HG03432 (cell line): ENCODE measurements at regions not wholly inside any gene's neighbourhood (a gene's known extent, or its start where the extent isn't known, plus 50 kb on each side); places are given as distances from the start of the nearest gene placed in this dataset.
"Not testable (repeated sequence)": the region's sequence is repeated elsewhere in the genome, so short reads cannot be mapped to it uniquely, and the experiment has no call there.

ENCODE experiments used
- ATAC-seq: cut with Tn5 transposase; IDR thresholded peaks from one replicate; pipeline ENCODE4 v1.9.1; 2021; ENCODE audit warnings: mild to moderate bottlenecking, moderate library complexity; ENCODE audit not compliant: unreplicated experiment

DNA sequence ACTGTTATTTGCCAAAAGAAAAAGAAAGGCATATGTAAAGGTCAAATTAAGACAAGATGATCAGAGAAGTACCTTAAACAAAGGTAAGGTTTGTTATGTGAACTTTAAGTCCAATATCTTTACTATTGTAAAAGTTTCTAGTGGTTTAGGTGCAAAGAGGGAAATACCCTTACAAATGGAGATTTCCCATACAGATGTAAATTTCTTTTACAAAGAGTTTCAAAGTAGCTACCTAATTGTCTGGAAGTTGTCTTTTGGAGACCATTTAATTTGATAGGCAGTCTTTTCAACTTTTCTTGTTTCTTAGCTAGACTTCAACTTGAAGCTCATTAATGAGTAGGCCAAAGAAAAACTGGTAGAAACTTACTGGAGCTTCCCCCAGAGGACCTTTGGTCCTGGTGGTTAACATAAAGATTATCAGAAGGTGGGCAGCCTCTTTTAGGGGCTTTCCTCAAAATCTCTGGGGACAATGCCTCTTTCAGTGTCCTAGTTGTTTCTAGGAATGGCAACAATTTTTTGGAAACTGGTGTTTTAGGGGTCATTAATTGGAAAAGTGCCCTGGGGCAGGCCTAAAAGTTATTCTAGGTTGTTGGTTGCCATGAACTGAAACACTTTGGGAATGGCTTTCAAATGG, 297.3 kb downstream of the GUCY2F start:
- no peak for ATAC-seq

DNA sequence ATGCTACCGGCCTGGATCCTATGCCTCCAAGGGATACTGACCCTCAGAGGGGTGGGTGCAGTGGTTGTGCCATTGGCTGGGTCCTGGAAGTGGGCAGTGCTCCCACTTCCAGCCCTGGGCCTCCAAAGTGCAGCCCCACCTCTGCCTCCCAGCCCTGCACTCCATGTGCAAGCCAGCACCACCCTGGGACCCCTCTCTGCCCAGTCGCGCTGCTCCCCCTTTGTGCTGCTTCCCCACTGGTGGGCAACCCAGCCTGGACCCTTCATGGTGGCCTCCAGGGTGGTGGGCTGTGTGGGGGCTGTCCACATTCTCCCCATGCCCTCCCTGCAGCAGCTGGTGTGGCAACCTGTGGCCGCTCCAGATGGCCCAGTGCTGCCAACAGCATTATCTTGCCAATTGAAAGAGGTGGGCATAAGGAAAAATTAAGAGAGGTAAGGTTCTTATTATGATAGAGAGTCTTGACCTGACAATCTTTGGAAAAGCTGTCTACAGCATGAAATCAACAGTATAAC, 309.7 kb downstream of the GUCY2F start:
- no peak for ATAC-seq

DNA sequence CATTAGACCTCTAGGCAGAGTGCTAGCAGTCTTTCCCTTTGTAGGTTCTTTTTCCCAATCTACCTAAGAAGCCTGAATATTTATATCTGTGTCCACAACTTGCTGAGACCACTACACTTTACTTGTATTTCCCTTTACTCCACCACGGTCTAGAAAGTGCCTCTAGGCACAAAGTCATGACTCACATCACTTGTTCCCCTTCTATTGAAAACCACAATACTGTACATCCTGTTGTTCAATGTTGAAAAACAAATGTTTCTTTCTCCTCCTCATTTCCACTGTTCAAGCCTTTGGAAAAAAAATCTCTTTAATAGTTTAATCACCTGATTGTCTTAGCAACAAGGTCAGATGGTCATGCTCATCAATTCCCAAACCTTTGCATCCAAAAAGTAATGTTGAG, 326.7 kb downstream of the GUCY2F start:
- no peak for ATAC-seq

DNA sequence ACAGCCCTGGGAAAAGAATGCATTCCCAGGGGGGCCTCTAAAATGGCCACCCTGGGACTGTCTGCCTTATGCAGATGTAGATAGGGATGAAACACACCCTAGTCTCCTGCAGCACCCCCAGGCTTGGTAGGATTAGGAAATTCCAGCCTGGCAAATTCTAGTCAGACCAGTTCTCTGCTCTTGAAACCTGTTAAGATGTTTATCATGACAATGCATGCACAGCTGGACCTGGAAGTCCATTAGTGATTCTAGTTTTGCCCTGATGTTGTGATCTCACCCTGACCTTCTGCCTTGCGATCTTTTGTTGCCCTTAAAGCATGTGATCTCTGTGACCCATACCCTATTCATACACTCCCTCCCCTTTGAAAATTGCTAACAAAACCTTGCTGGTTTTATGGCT, 337.7 kb downstream of the GUCY2F start:
- ATAC-seq = not testable (repeated sequence)

DNA sequence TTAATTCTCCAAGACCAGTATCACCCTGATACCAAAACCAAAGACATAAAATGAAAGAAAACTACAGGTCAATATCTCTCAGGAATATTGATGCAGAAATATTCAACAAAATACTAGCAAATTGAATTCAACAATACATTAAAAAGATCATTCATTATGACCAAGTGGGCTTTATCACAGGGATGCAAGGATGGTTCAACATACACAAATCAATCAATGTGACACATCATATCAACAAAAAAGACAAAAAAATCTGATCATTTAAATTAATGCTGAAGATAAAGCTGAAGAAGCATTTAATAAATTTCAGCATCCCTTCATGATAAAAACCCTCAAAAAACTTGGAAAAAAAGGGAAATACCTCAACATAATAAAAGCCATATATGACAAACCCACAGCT, 341.4 kb downstream of the GUCY2F start:
- no peak for ATAC-seq

DNA sequence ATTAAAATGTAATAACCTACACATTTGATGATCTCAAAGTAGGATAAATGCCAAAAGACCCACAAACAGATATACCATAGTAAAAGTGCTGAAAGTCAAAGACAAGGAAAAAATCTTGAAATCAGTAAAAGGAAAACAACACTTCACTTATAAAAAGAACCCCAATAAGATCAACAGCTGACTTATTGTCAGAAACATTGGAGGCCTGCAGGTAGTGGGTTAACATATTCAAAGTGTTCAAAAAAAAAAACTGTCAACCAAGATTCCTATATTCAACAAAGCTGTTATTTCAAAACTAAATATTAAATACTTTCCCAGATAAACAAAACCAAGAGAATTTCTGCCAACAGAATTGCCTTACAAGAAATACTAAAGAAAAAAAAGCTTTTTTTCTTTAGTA, 347.1 kb downstream of the GUCY2F start:
- no peak for ATAC-seq

DNA sequence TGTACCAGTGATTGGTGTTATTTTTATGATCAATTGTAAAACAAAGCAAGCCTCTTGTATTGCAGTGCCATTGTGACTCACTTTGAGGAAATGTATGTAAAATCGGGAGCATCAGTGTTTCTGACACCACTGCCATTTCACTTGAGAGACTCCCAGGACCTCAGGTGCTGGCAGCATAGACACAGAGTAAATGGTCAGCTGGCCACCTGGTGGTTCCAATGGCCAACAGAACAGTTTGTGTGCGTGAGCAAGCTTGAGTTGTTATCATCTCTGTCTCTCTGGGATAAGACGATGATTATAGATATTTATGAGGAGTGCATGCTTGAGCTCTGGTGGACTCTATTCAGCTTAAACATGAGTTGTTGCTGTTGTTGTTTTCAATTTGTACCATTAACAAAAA, 356.6 kb downstream of the GUCY2F start:
- ATAC-seq = no peak

DNA sequence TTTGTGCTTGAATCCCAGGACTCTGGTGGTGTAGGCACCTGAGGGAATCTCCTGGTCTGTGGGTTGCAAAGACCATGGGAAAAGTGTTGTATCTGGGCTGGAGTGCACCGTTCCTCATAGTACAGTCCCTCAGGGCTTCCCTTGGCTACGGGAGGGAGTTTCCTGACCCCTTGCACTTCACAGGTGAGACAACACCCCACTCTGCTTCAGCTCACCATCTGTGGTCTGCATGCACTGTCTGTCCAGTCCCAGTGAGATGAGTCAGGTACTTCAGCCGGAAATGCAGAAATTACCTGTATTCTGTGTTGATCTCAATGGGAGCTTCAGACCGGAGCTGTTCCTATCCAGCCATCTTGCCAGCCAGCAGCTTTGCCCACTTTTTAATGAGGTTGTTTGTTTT, 353.0 kb upstream of the IRS4 start:
- no peak for ATAC-seq

DNA sequence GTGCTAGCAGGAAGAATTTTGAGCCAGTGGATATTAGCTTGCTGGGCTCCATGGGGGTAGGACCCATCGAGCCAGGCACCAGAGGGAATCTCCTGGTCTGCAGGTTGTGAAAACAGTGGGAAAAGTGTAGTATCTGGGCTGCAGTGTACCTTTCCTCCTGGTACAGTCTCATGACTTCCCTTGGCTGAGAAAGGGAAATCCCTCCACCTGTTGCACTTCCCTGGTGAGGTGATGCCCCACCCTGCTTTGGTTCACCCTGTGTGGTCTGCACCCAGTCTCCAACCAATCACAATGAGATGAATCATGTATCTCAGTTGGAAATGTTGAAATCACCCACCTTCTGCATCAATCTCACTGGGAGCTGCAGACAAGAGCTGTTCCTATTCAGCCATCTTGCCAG, 341.4 kb upstream of the IRS4 start:
- no peak for ATAC-seq

DNA sequence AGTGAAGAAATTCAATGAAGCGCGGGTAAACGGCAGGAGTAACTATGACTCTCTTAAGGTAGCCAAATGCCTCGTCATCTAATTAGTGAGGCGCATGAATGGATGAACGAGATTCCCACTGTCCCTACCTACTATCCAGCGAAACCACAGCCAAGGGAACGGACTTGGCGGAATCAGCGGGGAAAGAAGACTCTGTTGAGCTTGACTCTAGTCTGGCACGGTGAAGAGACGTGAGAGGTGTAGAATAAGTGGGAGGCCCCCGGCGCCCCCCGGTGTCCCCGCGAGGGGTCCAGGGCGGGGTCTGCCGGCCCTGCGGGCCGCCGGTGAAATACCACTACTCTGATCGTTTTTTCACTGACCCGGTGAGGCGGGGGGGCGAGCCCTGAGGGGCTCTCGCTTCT, 317.8 kb upstream of the IRS4 start:
- ATAC-seq = not testable (repeated sequence)

DNA sequence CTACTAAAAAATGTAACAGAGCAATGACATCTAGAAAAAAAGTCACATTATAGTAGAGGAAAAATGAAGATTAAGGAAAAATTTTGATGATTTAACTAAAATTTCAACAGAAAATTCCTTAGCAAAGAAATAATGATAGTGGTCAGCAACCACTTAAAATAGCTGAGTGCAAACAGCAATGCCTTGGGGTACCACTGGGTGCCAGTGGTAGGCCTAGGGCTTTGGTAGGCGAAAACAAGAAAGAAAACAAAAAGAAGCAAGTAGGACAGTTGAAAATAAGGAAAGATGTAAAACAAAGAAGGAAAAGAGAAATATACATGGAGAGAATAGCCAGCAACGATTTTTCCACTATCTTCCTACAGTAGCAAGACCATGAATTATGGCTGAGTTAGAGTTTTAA, 313.5 kb upstream of the IRS4 start:
- ATAC-seq = no peak

DNA sequence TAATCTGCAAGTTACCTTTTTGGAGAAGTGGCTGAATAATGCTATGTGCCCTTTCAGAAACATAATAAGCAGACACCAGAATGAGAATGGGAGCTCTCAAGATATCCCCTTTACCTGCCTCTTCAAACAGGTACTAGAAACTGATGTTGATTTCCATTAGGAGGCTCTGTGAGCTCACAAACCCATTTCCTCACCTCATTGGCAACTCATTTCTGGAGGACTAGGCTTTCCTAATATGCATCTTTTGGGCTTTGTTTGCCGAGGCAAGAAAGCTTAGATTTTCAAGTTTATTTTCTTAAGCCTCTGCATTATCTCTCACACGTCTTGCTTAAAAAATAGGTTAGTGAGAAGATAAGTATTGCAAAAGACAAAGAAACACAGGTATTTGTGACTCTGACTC, 313.1 kb upstream of the IRS4 start:
- ATAC-seq = no peak

DNA sequence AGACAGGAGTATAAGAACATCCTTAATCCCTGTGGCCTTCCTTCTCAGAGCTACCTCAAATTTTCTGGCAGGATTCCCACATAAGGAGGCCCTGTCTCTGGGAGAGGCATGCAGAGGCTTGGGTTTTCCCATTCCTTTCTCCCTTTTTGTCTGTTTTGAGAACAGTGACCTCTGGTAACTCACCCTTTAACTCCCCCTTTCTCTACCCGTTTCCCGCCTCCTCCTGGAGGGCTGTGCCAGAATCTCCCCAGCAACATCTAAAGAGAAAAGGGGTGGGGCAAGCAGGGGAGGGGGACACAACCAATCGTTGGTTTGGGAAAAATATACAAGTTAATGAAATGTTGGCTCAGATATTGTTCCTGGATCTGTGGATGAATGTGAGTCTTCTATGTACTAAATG, 303.7 kb upstream of the IRS4 start:
- ATAC-seq = no peak

DNA sequence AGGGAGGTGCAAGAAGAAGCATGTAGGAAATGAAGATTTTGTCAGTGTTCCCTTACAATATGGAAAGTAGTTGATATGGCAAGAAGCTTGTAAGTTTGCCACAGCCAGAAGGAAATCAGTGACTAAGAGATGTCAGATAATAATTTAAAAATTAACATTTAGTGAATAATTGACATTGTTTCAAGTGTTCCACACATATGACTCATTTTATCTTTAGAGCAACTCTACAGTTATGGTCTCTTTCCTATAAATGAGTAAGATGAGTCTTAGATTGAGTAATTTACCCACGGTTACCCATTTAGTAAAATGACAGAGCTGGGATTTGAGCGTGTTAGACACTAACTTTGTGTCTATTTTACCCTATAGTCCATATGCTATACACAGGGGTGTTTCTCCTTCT, 300.3 kb upstream of the IRS4 start:
- peak; percentile 78 for ATAC-seq

DNA sequence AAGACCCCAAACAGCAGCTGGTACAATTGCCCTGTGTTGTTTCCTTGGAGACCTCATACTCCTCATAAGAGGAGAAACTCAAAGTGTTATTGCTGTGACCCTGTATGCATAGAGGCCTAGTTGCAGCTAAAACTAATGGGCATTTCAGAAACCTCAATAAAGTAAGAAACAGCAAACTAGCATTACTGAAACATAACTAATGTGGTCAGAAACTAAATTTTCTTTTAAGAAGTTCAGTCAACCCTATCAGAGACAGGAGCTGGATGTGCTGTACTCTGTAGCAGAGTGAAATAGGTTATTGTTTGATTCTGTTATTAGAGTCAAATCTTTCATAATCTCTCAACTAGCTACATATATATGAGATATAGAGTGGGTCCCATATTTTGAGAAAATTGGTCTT, 257.5 kb upstream of the IRS4 start:
- ATAC-seq = peak; percentile 40

DNA sequence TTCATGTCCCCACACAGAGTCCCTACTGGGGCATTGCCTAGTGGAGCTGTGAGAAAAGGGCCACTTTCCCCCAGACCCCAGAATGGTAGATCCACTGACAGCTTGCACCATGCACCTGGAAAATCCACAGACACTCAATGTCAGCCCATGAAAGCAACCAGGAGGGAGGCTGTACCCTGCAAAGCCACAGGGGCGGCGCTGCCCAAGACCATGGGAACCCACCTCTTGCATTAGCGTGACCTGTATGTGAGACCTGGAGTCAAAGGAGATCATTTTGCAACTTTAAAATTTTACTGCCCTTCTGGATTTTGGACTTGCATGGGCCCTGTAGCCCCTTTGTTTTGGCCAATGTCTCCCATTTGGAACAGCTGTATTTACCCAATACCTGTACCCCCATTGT, 236.5 kb upstream of the IRS4 start:
- ATAC-seq = not testable (repeated sequence)

DNA sequence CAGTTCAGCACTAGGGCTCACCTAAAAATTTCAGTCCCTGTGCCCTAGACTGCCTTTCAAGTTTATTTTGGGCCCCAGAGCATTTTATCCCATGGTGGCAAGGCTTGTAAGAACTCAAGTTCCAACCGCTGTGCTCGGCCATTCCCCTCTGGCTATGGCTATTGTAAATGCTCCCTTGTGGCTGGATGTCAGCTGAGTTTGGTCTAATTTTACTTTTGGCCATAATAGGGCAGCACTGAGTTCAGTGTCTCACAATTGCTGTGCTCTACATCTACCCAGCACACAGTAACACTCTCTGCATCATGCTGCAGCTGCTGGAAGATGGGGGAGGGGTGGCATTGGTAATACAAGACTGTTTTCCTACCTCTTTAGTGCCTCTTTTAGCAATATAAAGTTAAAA, 210.8 kb upstream of the IRS4 start:
- ATAC-seq = no peak

DNA sequence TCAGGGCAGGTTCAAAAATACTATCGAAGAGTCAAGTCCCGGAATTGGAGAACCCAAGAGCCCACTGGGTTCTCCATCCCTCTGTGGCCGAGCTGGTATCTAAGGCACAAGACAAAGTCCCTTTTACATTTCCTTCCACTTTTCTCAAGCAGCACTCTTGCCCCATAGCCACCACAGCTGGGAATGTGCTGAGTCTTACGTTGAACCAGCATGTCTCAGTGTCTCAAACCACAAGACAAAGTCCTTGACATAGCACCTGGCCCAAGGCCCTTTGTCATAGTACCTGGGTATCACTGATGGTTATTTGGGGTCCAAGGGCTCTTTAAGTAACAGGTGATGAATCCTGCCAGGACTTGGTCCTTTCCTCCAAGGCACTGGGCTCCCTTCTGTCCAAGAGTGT, 210.2 kb upstream of the IRS4 start:
- no peak for ATAC-seq

DNA sequence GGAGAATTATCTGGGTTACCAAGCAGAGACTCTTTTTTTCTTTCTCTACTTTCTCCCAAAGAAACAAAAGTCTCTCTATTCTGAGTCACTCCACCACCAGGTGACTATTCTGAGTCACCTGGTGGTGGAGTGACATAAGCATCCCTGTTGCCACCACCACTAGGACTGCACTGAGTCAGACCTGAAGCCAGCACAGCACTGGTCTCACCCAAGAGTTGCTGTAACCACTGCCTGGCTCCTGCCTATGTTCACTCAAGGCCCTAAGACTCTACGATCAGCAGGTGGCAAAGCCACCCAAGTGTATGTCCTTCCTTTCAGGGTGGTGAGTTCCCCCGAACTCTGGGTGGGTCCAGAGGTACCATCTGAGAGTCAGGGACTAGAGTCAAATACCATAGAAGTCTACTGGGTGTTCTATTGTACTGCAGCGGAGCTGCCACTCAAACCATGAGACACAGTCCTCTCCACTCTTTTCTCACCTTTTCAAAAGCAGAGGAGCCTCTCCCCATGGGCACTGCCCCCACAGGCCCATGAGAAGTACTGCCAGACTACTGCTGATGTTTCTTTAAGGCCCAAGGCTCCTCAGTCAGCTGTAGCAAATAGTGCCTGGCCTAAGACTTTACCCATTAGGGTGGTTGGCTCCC, 209.6 kb upstream of the IRS4 start:
- ATAC-seq = peak; percentile 43

DNA sequence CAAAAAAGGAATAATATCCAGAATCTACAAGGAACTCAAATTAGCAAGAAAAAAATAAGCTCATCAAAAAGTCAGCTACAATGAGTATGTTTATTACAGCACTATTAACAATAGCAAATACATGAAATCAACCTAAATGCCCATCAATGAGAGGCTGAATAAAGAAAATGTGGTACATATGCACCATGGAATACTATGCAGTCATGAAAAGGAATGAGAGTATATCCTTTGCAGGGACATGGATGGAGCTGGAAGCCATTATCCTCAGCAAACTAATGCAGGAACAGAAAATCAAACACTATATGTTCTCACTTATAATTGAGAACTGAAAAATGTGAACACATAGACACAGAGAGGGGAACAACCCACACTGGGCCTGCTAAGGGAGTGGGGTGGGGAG, 178.4 kb upstream of the IRS4 start:
- ATAC-seq = no peak

DNA sequence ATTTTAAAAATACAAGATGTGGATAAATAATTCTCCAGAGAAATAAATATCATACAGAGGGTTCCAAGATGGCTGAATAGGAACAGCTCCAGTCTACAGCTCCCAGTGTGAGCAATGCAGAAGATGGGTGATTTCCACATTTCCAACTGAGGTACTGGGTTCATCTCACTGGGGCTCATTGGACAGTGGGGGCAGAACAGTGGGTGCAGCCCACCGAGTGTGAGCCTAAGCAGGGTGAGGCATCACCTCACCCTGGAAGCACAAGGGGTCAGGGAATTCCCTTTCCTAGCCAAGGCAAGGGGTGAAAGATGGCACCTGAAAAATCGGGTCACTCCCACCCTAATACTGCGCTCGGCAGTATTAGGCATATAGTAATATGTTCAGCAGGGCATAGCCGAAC, 167.5 kb upstream of the IRS4 start:
- ATAC-seq = not testable (repeated sequence)

DNA sequence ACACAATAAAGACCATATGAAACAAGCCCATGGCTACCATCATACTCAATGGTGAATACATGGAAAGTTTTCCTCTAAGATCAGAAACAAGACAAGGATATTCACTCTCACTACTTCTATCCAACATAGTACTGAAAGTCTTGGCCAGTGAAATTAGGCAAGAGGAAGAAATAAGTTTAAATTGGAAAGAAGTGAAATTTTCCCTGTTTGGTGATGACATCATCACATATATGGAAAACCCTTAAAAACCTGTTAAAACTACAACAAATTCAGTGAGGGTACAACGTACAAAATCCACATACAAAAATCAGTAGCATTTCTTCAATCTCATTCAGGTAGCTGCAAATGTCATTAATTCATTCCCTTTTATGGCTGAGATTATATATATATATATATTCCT, 164.0 kb upstream of the IRS4 start:
- no peak for ATAC-seq

DNA sequence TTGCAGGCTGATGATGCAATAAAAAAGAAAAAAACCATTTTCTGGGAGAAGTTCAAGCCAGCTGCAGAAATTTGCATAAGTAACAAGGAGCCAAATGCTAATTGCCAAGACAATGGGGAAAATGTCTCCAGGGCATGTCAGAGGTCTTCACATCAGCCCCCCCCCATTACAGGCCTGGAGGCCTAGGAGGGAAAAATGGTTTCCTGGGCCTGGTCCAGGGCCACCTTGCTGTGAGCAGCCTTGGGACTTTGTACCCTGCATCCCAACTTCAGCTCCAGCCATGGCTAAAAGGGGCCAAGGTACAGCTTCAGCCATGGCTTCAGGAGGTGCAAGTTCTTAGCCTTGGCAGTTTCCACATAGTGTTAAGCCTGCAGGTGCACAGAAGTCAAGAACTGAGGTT, 160.0 kb upstream of the IRS4 start:
- ATAC-seq = not testable (repeated sequence)
